GM20000 (cell line): ENCODE measurements at regions not wholly inside any gene's neighbourhood (a gene's known extent, or its start where the extent isn't known, plus 50 kb on each side); places are given as distances from the start of the nearest gene placed in this dataset.
"Not testable (repeated sequence)": the region's sequence is repeated elsewhere in the genome, so short reads cannot be mapped to it uniquely, and the experiment has no call there.

Source experiments
- DNase-seq: peaks from one replicate; pipeline ENCODE4 v3.0.0; 2012; ENCODE audit warnings: low spot score
- CTCF ChIP-seq: IDR thresholded peaks from 2 replicates; pipeline ENCODE4 v1.5.1; 2012; ENCODE audit warnings: mild to moderate bottlenecking, control low read depth; ENCODE audit errors: extremely low read depth, missing control alignments

GRCh38 chr21:31521515-31521914 is 138.0 kb upstream of the SOD1 start:
- no peak for TF ChIP-seq CTCF
- no peak for DNase-seq

DNA sequence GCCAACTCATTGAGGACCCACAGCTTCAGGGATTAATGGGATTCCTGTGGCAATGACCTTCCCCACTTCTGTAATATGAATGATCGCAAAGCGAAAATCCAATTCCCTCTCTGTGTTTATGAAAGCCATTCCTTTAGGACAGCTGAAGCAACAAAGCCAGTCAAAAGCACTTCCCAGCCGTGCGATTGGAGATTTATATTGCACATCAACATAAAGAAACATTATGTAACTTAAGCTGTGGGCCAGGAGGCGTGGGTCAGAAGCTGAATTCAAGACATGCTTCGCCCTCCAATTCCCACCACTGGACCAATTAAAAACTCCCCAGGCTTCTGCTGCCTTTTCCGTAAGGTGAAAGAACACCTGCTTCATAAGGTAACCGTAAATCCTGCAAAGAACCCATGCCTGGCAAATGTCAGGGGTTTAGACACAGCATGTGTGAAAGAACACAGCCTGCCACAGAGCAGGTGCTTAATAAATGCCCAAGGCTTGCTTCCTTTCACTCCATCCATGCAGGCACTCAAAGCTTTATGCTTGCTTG is 138.9 kb upstream of the SOD1 start:
- DNase-seq: no peak
- TF ChIP-seq CTCF: no peak

DNA sequence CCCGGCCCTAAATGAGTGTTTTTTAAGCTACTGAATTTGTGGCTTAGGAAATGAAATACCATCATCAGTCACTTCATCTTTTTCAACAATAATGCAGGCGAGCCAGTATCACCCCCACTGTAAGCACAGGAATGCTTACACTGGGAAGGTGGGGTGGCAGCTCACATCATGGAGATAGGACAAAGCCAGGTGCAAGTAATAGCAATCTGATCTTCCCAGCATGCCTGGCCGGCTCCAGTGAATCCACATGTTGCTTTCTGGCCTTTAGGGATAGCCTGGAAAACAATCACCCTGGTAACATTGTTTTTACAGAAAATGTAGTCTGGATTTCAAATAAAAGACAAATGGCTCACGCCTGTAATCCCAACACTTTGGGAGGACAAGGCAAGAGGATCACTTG is 140.9 kb upstream of the SOD1 start:
- TF ChIP-seq CTCF: no peak
- no peak for DNase-seq

- DNase-seq: no peak
- no peak for TF ChIP-seq CTCF
Observed at GRCh38 chr21:31517664-31518414, 141.7 kb upstream of the SOD1 start.

- no peak for DNase-seq
- TF ChIP-seq CTCF: no peak
Observed at GRCh38 chr21:31515253-31515652, 144.2 kb upstream of the SOD1 start.

DNA sequence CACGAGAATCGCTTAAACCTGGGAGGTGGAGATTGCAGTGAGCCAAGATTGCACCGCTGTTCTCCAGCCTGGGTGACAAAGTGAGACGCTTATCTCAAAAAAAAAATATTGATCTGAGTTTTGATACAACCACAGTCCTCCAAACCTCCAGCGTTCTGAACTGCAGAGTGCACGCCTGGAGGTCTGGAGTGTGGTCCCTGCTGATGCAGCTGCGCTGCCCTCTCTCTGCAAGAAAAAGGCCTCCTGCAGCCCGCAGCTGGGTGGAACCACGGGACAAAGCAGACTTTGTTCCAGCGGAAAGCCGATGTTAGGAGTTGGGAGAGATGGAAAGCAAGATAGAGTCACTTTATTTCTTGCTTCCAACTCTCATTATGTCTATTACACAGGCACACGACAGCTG is 144.9 kb upstream of the SOD1 start:
- no peak for DNase-seq
- no peak for TF ChIP-seq CTCF

DNA sequence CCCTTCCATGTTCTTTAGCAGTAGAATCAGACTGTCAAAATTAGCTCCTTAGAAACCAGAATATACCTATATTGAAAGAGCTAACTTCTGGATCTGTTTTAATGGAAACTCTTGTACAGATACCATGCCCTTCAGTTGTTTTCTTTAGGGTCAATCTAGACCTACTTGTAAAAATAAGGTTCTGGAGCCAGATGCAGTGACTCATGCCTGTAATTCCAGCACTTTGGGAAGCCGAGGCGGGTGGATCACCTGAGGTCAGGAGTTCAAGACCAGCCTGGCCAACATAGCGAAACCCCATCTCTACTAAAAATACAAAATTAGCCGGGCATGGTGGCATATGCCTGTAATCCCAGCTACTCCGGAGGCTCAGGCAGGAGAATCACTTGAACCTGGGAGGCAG is 146.0 kb upstream of the SOD1 start:
- DNase-seq: not testable (repeated sequence)

DNA sequence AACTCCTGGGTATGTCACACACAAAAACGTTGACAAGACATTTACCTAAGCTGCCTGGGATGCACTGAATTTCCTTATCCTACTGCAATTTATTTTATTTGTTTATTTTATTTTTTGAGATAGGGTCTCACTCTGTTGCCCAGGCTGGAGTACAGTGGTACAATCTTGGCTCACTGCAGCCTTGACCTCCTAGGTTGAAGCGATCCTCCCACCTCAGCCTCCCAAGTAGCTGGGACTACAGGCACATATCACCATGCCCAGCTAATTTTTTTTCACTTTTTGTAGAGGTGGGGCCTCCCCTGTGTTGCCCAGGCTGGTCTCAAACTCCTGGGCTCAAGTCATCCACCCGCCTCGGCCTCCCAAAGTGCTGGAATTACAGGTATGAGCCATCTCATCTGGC is 147.5 kb upstream of the SOD1 start:
- DNase-seq: not testable (repeated sequence)
